ENCODE measurements at regions not wholly inside any gene's neighbourhood (a gene's known extent, or its start where the extent isn't known, plus 50 kb on each side); places are given as distances from the start of the nearest gene placed in this dataset.
A peak's percentile ranks its signal among the peaks of the same experiment; 100 is the strongest.

DNA sequence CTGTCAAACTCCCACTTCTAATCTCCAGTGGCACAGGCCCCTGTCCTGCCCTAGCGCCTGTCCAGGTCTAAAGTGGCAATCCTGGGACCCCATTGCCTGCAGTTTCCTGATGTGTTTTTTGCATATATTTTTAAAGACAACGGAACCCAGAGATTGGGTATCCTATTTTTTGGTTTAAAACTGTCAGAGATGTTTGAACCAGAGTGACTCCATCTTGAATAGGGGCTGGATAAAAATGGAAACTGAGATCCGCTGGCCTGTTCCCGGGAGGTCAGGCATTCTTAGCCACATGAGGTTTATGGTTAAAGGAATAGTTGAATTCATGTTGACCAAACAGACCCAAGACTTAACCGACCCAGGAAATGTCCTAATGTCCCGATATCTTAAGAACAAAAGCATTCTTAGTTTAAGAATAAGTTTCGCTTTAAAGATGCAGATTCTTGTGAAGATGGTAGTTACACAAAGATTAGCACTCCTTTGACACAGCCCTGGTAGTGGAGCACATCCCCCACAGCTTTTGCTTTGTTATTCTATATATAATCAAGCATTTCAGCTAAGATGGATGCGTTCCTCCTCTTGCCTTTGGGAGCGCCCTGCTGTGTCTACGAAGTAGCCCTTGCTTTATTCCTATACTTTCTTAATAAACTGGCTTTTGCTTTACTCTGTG, 332.1 kb downstream of the UQCRFS1 start:
- no peak for TF ChIP-seq CTCF (IDR thresholded peaks at IDR 0.05 in 4 of 5, conservative IDR thresholded peaks at IDR 0.05 in 1 of 5)
- no peak for TF ChIP-seq POLR2A (IDR thresholded peaks at IDR 0.05)
- H3K4me3 ChIP-seq: no peak overlapping the region
- in situ Hi-C loops (cut with MboI; ENCODE audit: low sequenced_read_pairs in 4 of 4) (loop anchor here in 2 of 4 donors (25.0 kb wide), 2 partner anchors 381 to 419 kb away; no protein-coding TSS in a partner anchor), intact Hi-C loops (cut with DNase I; ENCODE audit: low total_unique reads) (no loop called here)
- no peaks in the 10 kb centered on the region for H3K36me3 ChIP-seq
- H3K27me3 ChIP-seq: no peaks in the 10 kb centered on the region
- ATAC-seq: no peak
- no peak overlapping the region for H3K27ac ChIP-seq
- peaks cover 0 to 3% of the 10 kb centered on the region in 2 donors for H3K4me1 ChIP-seq
- H3K9me3 ChIP-seq: no peaks in the 10 kb centered on the region
- no peak for DNase-seq

DNA sequence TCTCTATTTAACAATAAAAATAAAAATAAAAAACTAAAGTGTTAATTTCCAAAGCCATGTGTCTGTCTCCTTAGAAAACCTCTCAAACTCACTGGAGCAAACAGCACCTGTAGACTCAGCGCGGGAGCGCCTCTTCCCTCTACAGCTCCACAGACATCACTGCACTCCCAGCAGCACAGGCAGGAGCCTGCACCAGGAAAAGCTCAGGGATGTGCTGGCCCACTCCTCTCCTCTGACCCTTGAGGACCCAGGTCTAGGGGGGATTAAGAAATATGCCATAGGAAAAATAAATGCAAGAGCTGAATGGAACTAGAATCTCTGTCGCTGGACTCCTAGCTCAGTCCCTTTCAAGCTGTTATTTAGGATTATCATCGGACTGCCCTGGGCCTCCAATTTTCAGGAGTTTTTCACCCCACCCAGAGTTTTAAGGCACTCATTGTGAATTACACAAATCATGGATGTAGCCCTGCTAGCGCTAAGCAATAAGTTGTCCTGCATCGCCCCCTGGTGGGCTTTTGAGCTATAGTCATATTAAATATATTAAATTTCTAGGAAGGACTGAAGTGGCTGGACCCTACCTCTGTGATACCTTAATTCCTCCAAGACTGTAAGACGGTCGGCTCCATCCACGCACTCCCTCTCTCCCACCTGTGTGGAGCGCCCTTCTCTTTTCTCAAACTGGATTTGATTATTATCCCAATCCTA, 333.9 kb downstream of the UQCRFS1 start:
- in situ Hi-C loops (cut with MboI; ENCODE audit: low sequenced_read_pairs in 4 of 4) (loop anchor here in 2 of 4 donors (25.0 kb wide), 2 partner anchors 383 to 417 kb away; no protein-coding TSS in a partner anchor), intact Hi-C loops (cut with DNase I; ENCODE audit: low total_unique reads) (loop anchor here (2.0 to 5.0 kb wide), 2 partner anchors 142 to 412 kb away; no protein-coding TSS in a partner anchor)
- Histone ChIP-seq H3K4me1 (peaks cover 0 to 3% of the 10 kb centered on the region in 2 donors), H3K9me3 (no peaks in the 10 kb centered on the region), H3K4me3 (no peak overlapping the region), H3K27me3 (no peaks in the 10 kb centered on the region), H3K27ac (no peak overlapping the region), H3K36me3 (no peaks in the 10 kb centered on the region)
- TF ChIP-seq POLR2A (IDR thresholded peaks at IDR 0.05) (no peak), CTCF (IDR thresholded peaks at IDR 0.05 in 4 of 5, conservative IDR thresholded peaks at IDR 0.05 in 1 of 5) (peak; percentile 18 to 68 (median 60))
- ATAC-seq (peak; percentile 56 to 61), DNase-seq (peak; percentile 19 to 32)

DNA sequence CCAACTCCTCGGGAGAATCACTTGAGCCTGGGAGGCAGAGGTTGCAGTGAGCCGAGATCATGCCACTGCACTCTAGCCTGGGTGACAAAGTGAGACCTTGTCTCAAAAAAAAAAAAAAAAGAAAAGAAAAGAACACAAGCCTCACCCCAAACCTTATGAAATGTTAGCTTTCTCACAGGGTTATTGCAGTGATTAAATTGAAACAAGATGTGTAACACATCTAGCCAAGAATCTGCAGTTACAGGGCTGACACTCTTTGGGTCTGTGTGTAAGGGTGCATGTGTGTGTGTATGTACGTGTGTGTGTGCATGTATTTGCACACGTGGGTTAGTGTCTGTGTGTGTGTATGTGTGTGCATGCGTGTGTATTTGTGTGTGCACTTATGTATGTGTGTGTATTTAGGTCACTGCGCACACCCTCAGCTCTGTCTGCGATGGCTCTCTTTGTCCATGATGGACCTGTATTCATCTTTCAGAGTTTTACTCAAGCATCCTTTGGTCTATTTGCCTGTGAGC, 336.3 kb downstream of the UQCRFS1 start:
- H3K4me1 ChIP-seq: no peaks in the 10 kb centered on the region
- TF ChIP-seq POLR2A (IDR thresholded peaks at IDR 0.05) (no peak), CTCF (IDR thresholded peaks at IDR 0.05 in 4 of 5, conservative IDR thresholded peaks at IDR 0.05 in 1 of 5) (no peak)
- no peaks in the 10 kb centered on the region for H3K27me3 ChIP-seq
- DNase-seq (no peak), ATAC-seq (no peak)
- H3K27ac ChIP-seq: no peak overlapping the region
- H3K9me3 ChIP-seq: no peaks in the 10 kb centered on the region
- no peak overlapping the region for H3K4me3 ChIP-seq
- H3K36me3 ChIP-seq: no peaks in the 10 kb centered on the region
- in situ Hi-C loops (cut with MboI; ENCODE audit: low sequenced_read_pairs in 4 of 4) (loop anchor here in 2 of 4 donors (25.0 kb wide), 2 partner anchors 386 to 414 kb away; no protein-coding TSS in a partner anchor), intact Hi-C loops (cut with DNase I; ENCODE audit: low total_unique reads) (loop anchor here (5.0 kb wide), 1 partner anchor 409 kb away; no protein-coding TSS in a partner anchor)

GRCh38 chr19:28874742-28875141, 338.2 kb downstream of the UQCRFS1 start:
- DNase-seq (no peak), ATAC-seq (no peak)
- in situ Hi-C loops (cut with MboI; ENCODE audit: low sequenced_read_pairs in 4 of 4) (loop anchor here in 2 of 4 donors (25.0 kb wide), 2 partner anchors 388 to 412 kb away; no protein-coding TSS in a partner anchor), intact Hi-C loops (cut with DNase I; ENCODE audit: low total_unique reads) (loop anchor here (5.0 kb wide), 1 partner anchor 407 kb away; no protein-coding TSS in a partner anchor)
- Histone ChIP-seq H3K36me3 (no peaks in the 10 kb centered on the region), H3K4me1 (no peaks in the 10 kb centered on the region), H3K27me3 (no peaks in the 10 kb centered on the region), H3K4me3 (no peak overlapping the region), H3K27ac (no peak overlapping the region), H3K9me3 (no peaks in the 10 kb centered on the region)
- TF ChIP-seq CTCF (IDR thresholded peaks at IDR 0.05 in 4 of 5, conservative IDR thresholded peaks at IDR 0.05 in 1 of 5) (no peak), POLR2A (IDR thresholded peaks at IDR 0.05) (no peak)

Data from gastrocnemius medialis (tissue), 4 donors.